ENCODE measurements at regions not wholly inside any gene's neighbourhood (a gene's known extent, or its start where the extent isn't known, plus 50 kb on each side); places are given as distances from the start of the nearest gene placed in this dataset.
"Not testable (repeated sequence)": the region's sequence is repeated elsewhere in the genome, so short reads cannot be mapped to it uniquely, and the experiment has no call there.

- no peak for ATAC-seq
- no peaks in the 10 kb centered on the region for H3K36me3 Mint-ChIP-seq (ENCODE audit: insufficient read depth)
- no peaks in the 10 kb centered on the region for H3K4me1 Mint-ChIP-seq (ENCODE audit: low read depth)
- no peak for DNase-seq
- H3K27me3 Mint-ChIP-seq (ENCODE audit: low read depth) = peaks cover 4% of the 10 kb centered on the region
- H3K4me3 Mint-ChIP-seq = no peak overlapping the region
- no peaks in the 10 kb centered on the region for H3K9me3 Mint-ChIP-seq
Measured at GRCh38 chr12:75854681-75855309, 176.8 kb downstream of the PHLDA1 start.

- not testable (repeated sequence) for H3K36me3 Mint-ChIP-seq (ENCODE audit: insufficient read depth); H3K9me3 Mint-ChIP-seq; ATAC-seq; H3K27me3 Mint-ChIP-seq (ENCODE audit: low read depth); H3K4me3 Mint-ChIP-seq; DNase-seq; H3K4me1 Mint-ChIP-seq (ENCODE audit: low read depth)
Measured at GRCh38 chr12:75854137-75854536, 177.4 kb downstream of the PHLDA1 start.

- no peak overlapping the region for H3K4me3 Mint-ChIP-seq
- H3K27me3 Mint-ChIP-seq (ENCODE audit: low read depth) = peaks cover 4% of the 10 kb centered on the region
- no peak for ATAC-seq
- H3K4me1 Mint-ChIP-seq (ENCODE audit: low read depth) = no peaks in the 10 kb centered on the region
- no peaks in the 10 kb centered on the region for H3K9me3 Mint-ChIP-seq
- H3K36me3 Mint-ChIP-seq (ENCODE audit: insufficient read depth) = no peaks in the 10 kb centered on the region
- no peak for DNase-seq
Measured at GRCh38 chr12:75853626-75854025, 177.9 kb downstream of the PHLDA1 start.

- no peaks in the 10 kb centered on the region for H3K9me3 Mint-ChIP-seq
- H3K4me1 Mint-ChIP-seq (ENCODE audit: low read depth) = peaks cover 3% of the 10 kb centered on the region
- no peak for ATAC-seq
- DNase-seq = no peak
- H3K36me3 Mint-ChIP-seq (ENCODE audit: insufficient read depth) = no peaks in the 10 kb centered on the region
- peaks cover 4% of the 10 kb centered on the region for H3K27me3 Mint-ChIP-seq (ENCODE audit: low read depth)
- H3K4me3 Mint-ChIP-seq = no peak overlapping the region
Measured at GRCh38 chr12:75852956-75853355, 178.6 kb downstream of the PHLDA1 start.

- ATAC-seq (no peak), DNase-seq (no peak)
- Mint-ChIP-seq H3K27me3 (ENCODE audit: low read depth) (peaks cover 4% of the 10 kb centered on the region), H3K9me3 (no peaks in the 10 kb centered on the region), H3K4me3 (no peak overlapping the region), H3K4me1 (ENCODE audit: low read depth) (peaks cover 3% of the 10 kb centered on the region), H3K36me3 (ENCODE audit: insufficient read depth) (no peaks in the 10 kb centered on the region)
Measured at GRCh38 chr12:75852143-75852542, 179.4 kb downstream of the PHLDA1 start.

- H3K4me1 Mint-ChIP-seq (ENCODE audit: low read depth) = peaks cover 3% of the 10 kb centered on the region
- H3K9me3 Mint-ChIP-seq = peaks cover 7% of the 10 kb centered on the region
- peaks cover 1% of the 10 kb centered on the region for H3K36me3 Mint-ChIP-seq (ENCODE audit: insufficient read depth)
- peaks cover 4% of the 10 kb centered on the region for H3K27me3 Mint-ChIP-seq (ENCODE audit: low read depth)
- no peak for DNase-seq
- ATAC-seq = no peak
- H3K4me3 Mint-ChIP-seq = no peak overlapping the region
Measured at GRCh38 chr12:75850721-75851462, 180.7 kb downstream of the PHLDA1 start.

- Mint-ChIP-seq H3K4me3 (no peak overlapping the region), H3K27me3 (ENCODE audit: low read depth) (peaks cover 4% of the 10 kb centered on the region), H3K4me1 (ENCODE audit: low read depth) (peaks cover 3% of the 10 kb centered on the region), H3K36me3 (ENCODE audit: insufficient read depth) (peaks cover 1% of the 10 kb centered on the region), H3K9me3 (peaks cover 9% of the 10 kb centered on the region)
- no peak for DNase-seq
- ATAC-seq = no peak
Measured at GRCh38 chr12:75848961-75849360, 182.6 kb downstream of the PHLDA1 start.

GRCh38 chr12:75848431-75848925, 183.1 kb downstream of the PHLDA1 start:
- DNase-seq = no peak
- peaks cover 4% of the 10 kb centered on the region for H3K27me3 Mint-ChIP-seq (ENCODE audit: low read depth)
- H3K9me3 Mint-ChIP-seq = peaks cover 9% of the 10 kb centered on the region
- H3K4me1 Mint-ChIP-seq (ENCODE audit: low read depth) = peaks cover 3% of the 10 kb centered on the region
- peaks cover 1% of the 10 kb centered on the region for H3K36me3 Mint-ChIP-seq (ENCODE audit: insufficient read depth)
- no peak overlapping the region for H3K4me3 Mint-ChIP-seq
- no peak for ATAC-seq

GRCh38 chr12:75846102-75846501, 185.5 kb downstream of the PHLDA1 start:
- Mint-ChIP-seq H3K4me3 (no peak overlapping the region), H3K36me3 (ENCODE audit: insufficient read depth) (peaks cover 1% of the 10 kb centered on the region), H3K4me1 (ENCODE audit: low read depth) (peaks cover 3% of the 10 kb centered on the region), H3K27me3 (ENCODE audit: low read depth) (no peaks in the 10 kb centered on the region), H3K9me3 (peaks cover 9% of the 10 kb centered on the region)
- no peak for DNase-seq
- ATAC-seq = no peak

GRCh38 chr12:75844985-75845384, 186.6 kb downstream of the PHLDA1 start:
- no peak overlapping the region for H3K4me3 Mint-ChIP-seq
- no peak for ATAC-seq
- H3K4me1 Mint-ChIP-seq (ENCODE audit: low read depth) = peaks cover 3% of the 10 kb centered on the region
- no peak for DNase-seq
- H3K36me3 Mint-ChIP-seq (ENCODE audit: insufficient read depth) = peaks cover 1% of the 10 kb centered on the region
- H3K9me3 Mint-ChIP-seq = peaks cover 9% of the 10 kb centered on the region
- no peaks in the 10 kb centered on the region for H3K27me3 Mint-ChIP-seq (ENCODE audit: low read depth)

GRCh38 chr12:75844049-75844770, 187.4 kb downstream of the PHLDA1 start:
- peaks cover 9% of the 10 kb centered on the region for H3K9me3 Mint-ChIP-seq
- H3K4me1 Mint-ChIP-seq (ENCODE audit: low read depth) = peaks cover 3% of the 10 kb centered on the region
- no peaks in the 10 kb centered on the region for H3K27me3 Mint-ChIP-seq (ENCODE audit: low read depth)
- DNase-seq (no peak), ATAC-seq (no peak)
- peaks cover 1% of the 10 kb centered on the region for H3K36me3 Mint-ChIP-seq (ENCODE audit: insufficient read depth)
- H3K4me3 Mint-ChIP-seq = no peak overlapping the region

GRCh38 chr12:75842090-75842489, 189.5 kb downstream of the PHLDA1 start:
- DNase-seq = no peak
- Mint-ChIP-seq H3K9me3 (peaks cover 13% of the 10 kb centered on the region), H3K4me3 (no peak overlapping the region), H3K27me3 (ENCODE audit: low read depth) (no peaks in the 10 kb centered on the region), H3K36me3 (ENCODE audit: insufficient read depth) (peaks cover 4% of the 10 kb centered on the region), H3K4me1 (ENCODE audit: low read depth) (no peaks in the 10 kb centered on the region)
- no peak for ATAC-seq

GRCh38 chr12:75840994-75841355, 190.6 kb downstream of the PHLDA1 start:
- Mint-ChIP-seq H3K36me3 (ENCODE audit: insufficient read depth) (peaks cover 3% of the 10 kb centered on the region), H3K9me3 (peaks cover 6% of the 10 kb centered on the region)

GRCh38 chr12:75838309-75838708, 193.3 kb downstream of the PHLDA1 start:
- Mint-ChIP-seq H3K9me3 (peaks cover 4% of the 10 kb centered on the region), H3K27me3 (ENCODE audit: low read depth) (no peaks in the 10 kb centered on the region), H3K36me3 (ENCODE audit: insufficient read depth) (peaks cover 3% of the 10 kb centered on the region), H3K4me3 (no peak overlapping the region), H3K4me1 (ENCODE audit: low read depth) (no peaks in the 10 kb centered on the region)
- ATAC-seq (peak; percentile 14 to 46), DNase-seq (no peak)

More at GRCh38 chr12:75840994-75841355, 190.6 kb downstream of the PHLDA1 start:
- ATAC-seq (no peak), DNase-seq (no peak)
- Mint-ChIP-seq H3K4me1 (ENCODE audit: low read depth) (no peaks in the 10 kb centered on the region), H3K4me3 (no peak overlapping the region), H3K27me3 (ENCODE audit: low read depth) (no peaks in the 10 kb centered on the region)
